PC-3 (cell line): ENCODE measurements at regions not wholly inside any gene's neighbourhood (a gene's known extent, or its start where the extent isn't known, plus 50 kb on each side); places are given as distances from the start of the nearest gene placed in this dataset.

Source experiments
- CTCF ChIP-seq: fragments of 300-600 bp; sonication (generic); conservative IDR thresholded peaks from 2 replicates; pipeline ENCODE4 v1.5.1; 2017; ENCODE audit warnings: antibody characterized with exemption, low read depth, mild to moderate bottlenecking, low read length
- EZH2 ChIP-seq: fragments of 300-600 bp; sonication (generic); IDR thresholded peaks from one replicate; pipeline ENCODE4 v1.6.1; 2017; ENCODE audit warnings: antibody characterized with exemption, mild to moderate bottlenecking, low read length; ENCODE audit not compliant: unreplicated experiment

GRCh38 chr1:79887059-79887458 is 880.5 kb upstream of the ADGRL4 start:
- TF ChIP-seq CTCF (no peak), EZH2 (no peak)
